Neural progenitor cell (in vitro differentiated cells): ENCODE measurements at regions not wholly inside any gene's neighbourhood (a gene's known extent, or its start where the extent isn't known, plus 50 kb on each side); places are given as distances from the start of the nearest gene placed in this dataset.

Experiments
- EZH2 ChIP-seq: fragments of 200-600 bp; sonication (generic); IDR thresholded peaks from 2 replicates; pipeline ENCODE4 v1.6.1; 2017; ENCODE audit warnings: antibody characterized with exemption, mild to moderate bottlenecking, moderate library complexity
- EZH2phosphoT487 ChIP-seq: fragments of 200-600 bp; sonication (generic); IDR thresholded peaks from 2 replicates; pipeline ENCODE4 v1.6.1; 2017; ENCODE audit warnings: antibody characterized with exemption
- TF ChIP-seq, protein P1 (sequence below): fragments of 200-600 bp; sonication (generic); IDR thresholded peaks from 2 replicates; pipeline ENCODE4 v1.5.1; 2017; ENCODE audit warnings: antibody characterized with exemption, mild to moderate bottlenecking

DNA sequence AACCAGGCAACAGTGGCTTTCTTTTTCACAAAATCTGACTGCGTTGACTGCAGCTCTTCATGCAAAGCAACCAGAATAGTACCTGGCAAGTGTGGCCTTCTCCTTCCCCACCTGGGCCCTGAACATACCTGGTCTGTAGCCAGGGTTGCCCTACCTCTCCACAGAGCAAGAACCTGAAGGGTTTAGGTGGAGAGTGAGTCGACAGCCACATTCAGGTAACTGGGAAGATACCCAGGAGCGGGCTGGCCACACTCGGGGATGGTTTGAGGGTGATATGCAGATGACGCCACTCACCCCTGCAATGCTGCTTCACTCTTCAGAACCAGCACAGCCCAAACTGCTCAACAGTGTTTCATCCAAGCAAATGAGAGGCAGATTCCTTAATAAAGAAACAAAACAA lies 117.3 kb downstream of the TTC32 start:
- TF ChIP-seq, protein P1, sequence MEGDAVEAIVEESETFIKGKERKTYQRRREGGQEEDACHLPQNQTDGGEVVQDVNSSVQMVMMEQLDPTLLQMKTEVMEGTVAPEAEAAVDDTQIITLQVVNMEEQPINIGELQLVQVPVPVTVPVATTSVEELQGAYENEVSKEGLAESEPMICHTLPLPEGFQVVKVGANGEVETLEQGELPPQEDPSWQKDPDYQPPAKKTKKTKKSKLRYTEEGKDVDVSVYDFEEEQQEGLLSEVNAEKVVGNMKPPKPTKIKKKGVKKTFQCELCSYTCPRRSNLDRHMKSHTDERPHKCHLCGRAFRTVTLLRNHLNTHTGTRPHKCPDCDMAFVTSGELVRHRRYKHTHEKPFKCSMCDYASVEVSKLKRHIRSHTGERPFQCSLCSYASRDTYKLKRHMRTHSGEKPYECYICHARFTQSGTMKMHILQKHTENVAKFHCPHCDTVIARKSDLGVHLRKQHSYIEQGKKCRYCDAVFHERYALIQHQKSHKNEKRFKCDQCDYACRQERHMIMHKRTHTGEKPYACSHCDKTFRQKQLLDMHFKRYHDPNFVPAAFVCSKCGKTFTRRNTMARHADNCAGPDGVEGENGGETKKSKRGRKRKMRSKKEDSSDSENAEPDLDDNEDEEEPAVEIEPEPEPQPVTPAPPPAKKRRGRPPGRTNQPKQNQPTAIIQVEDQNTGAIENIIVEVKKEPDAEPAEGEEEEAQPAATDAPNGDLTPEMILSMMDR, result no peak
- TF ChIP-seq EZH2, result no peak
- TF ChIP-seq EZH2phosphoT487, result no peak
